Neural cell (in vitro differentiated cells): ENCODE measurements at regions not wholly inside any gene's neighbourhood (a gene's known extent, or its start where the extent isn't known, plus 50 kb on each side); places are given as distances from the start of the nearest gene placed in this dataset.

Source experiments
- H2AFZ ChIP-seq: fragments of 200-600, 300-800 bp; sonication (generic), shearing (Covaris generic); 2 replicates; pipeline ENCODE4 v1.6.0; 2014; ENCODE audit warnings: low read depth, mild to moderate bottlenecking, antibody characterized with exemption, low read length, moderate library complexity
- H3F3A ChIP-seq: fragments of 200-600 bp; shearing (Covaris generic); 2 replicates; pipeline ENCODE4 v1.6.1; 2016; ENCODE audit warnings: mild to moderate bottlenecking, moderate library complexity, mixed read lengths, antibody characterized with exemption, low read length; ENCODE audit not compliant: insufficient read depth, poor library complexity, severe bottlenecking
- H3K27ac ChIP-seq: fragments of 200-600, 300-800 bp; sonication (generic), shearing (Covaris generic); 2 replicates; pipeline ENCODE4 v1.5.1; 2014; ENCODE audit warnings: mild to moderate bottlenecking, low read length, moderate library complexity
- H3K27me3 ChIP-seq: fragments of 300-800, 200-600 bp; sonication (generic), shearing (Covaris generic); 2 replicates; pipeline ENCODE4 v1.6.0; 2014; ENCODE audit warnings: mild to moderate bottlenecking, low read depth, low read length, moderate library complexity; ENCODE audit not compliant: insufficient read depth
- H3K36me3 ChIP-seq: fragments of 300-800, 200-600 bp; sonication (generic), shearing (Covaris generic); 2 replicates; pipeline ENCODE4 v1.5.1; 2014; ENCODE audit warnings: mild to moderate bottlenecking, antibody characterized with exemption, low read length, moderate library complexity; ENCODE audit not compliant: insufficient read depth
- H3K4me2 ChIP-seq: fragments of 300-800, 200-600 bp; sonication (generic), shearing (Covaris generic); 2 replicates; pipeline ENCODE4 v1.6.0; 2014; ENCODE audit warnings: mild to moderate bottlenecking, low read length
- H3K4me3 ChIP-seq: fragments of 300-800, 200-600 bp; sonication (generic), shearing (Covaris generic); 2 replicates; pipeline ENCODE4 v1.5.1; 2014; ENCODE audit warnings: mild to moderate bottlenecking, low read length, moderate library complexity
- H3K79me2 ChIP-seq: fragments of 200-600 bp; shearing (Covaris generic); replicated peaks from 2 replicates; pipeline ENCODE4 v1.6.0; 2014; ENCODE audit warnings: mild to moderate bottlenecking, low read length, moderate library complexity; ENCODE audit not compliant: insufficient read depth
- H3K9ac ChIP-seq: fragments of 300-800, 200-600 bp; sonication (generic), shearing (Covaris generic); 2 replicates; pipeline ENCODE4 v1.6.1; 2016; ENCODE audit warnings: mild to moderate bottlenecking, low read length, mixed read lengths
- H3K9me2 ChIP-seq: fragments of 200-600 bp; shearing (Covaris generic); 2 replicates; pipeline ENCODE4 v1.6.1; 2016; ENCODE audit warnings: mild to moderate bottlenecking, low read length, mixed read lengths; ENCODE audit not compliant: insufficient read depth
- H3K9me3 ChIP-seq: fragments of 200-600, 300-800 bp; sonication (generic), shearing (Covaris generic); 2 replicates; pipeline ENCODE4 v1.6.1; 2016; ENCODE audit warnings: mild to moderate bottlenecking, mixed run types, low read length, moderate library complexity, mixed read lengths
- H4K20me1 ChIP-seq: fragments of 200-600 bp; shearing (Covaris generic); 2 replicates; pipeline ENCODE4 v1.6.1; 2016; ENCODE audit warnings: mild to moderate bottlenecking, mixed run types; ENCODE audit not compliant: insufficient read depth
- EP300 ChIP-seq: fragments of 450-650 bp; conservative IDR thresholded peaks from 2 replicates; pipeline ENCODE4 v1.6.1; 2014; ENCODE audit warnings: antibody characterized with exemption, mild to moderate bottlenecking, moderate library complexity; ENCODE audit not compliant: poor library complexity, severe bottlenecking
- EZH2 ChIP-seq: fragments of 200-600, 300-800 bp; shearing (Covaris generic), sonication (generic); IDR thresholded peaks from 2 replicates; pipeline ENCODE4 v1.6.1; 2014; ENCODE audit warnings: antibody characterized with exemption, low read length, borderline replicate concordance, mild to moderate bottlenecking; ENCODE audit not compliant: insufficient read depth, poor library complexity, severe bottlenecking
- MXI1 ChIP-seq: fragments of 450-650 bp; conservative IDR thresholded peaks from 2 replicates; pipeline ENCODE4 v1.6.1; 2014; ENCODE audit warnings: antibody characterized with exemption, mild to moderate bottlenecking; ENCODE audit not compliant: poor library complexity, severe bottlenecking
- POLR2AphosphoS5 ChIP-seq: IDR thresholded peaks from 2 replicates; pipeline ENCODE4 v1.6.1; 2012
- RAD21 ChIP-seq: fragments of 450-650 bp; conservative IDR thresholded peaks from 2 replicates; pipeline ENCODE4 v1.6.1; 2014; ENCODE audit warnings: antibody characterized with exemption, mild to moderate bottlenecking, moderate library complexity
- SMC3 ChIP-seq: fragments of 450-650 bp; conservative IDR thresholded peaks from 2 replicates; pipeline ENCODE4 v1.6.1; 2014; ENCODE audit warnings: antibody characterized with exemption, mild to moderate bottlenecking, moderate library complexity; ENCODE audit not compliant: poor library complexity
- TAF1 ChIP-seq: IDR thresholded peaks from 2 replicates; pipeline ENCODE4 v1.6.1; 2012; ENCODE audit warnings: low read depth
- TF ChIP-seq, protein P1 (sequence below): IDR thresholded peaks from 2 replicates; pipeline ENCODE4 v1.6.1; 2012; ENCODE audit warnings: borderline replicate concordance
- TF ChIP-seq, protein P2 (sequence below): fragments of 450-650 bp; IDR thresholded peaks from 2 replicates; pipeline ENCODE4 v1.5.1; 2014; ENCODE audit warnings: antibody characterized with exemption, mild to moderate bottlenecking, moderate library complexity; ENCODE audit not compliant: poor library complexity, severe bottlenecking

DNA sequence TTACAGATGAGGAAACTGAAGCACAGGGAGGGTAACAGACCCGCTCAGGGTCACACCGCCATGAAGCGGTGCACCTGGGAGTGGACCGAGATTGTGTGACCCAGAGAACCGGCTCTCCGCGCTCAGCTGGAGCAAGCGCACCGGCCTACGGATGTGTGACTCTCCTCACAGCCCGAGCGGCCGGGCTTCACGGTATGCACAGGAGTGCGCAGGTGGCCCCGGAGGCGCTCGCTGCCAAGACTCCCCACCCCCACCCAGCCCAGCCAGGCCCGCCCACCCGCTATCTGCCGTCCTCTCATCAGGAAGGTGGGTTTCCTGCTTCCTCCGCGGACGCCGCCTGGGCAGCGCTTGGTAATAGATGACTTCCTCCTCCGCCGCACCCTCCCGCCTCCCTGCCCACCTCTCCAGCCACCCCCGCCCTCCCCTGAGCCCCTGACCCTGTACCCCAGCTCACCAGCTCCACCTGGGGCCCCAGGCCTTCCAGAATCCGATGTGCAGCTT lies 110.7 kb downstream of the NCOR2 start:
- Histone ChIP-seq H3K36me3 (no peaks in the 10 kb centered on the region), H3K9ac (no peak overlapping the region), H3K9me3 (no peaks in the 10 kb centered on the region), H2AFZ (no peak overlapping the region), H3K79me2 (no peaks in the 10 kb centered on the region), H3K4me3 (no peak overlapping the region), H3K9me2 (no peaks in the 10 kb centered on the region), H3K27me3 (no peaks in the 10 kb centered on the region), H3F3A (no peaks in the 10 kb centered on the region), H4K20me1 (no peaks in the 10 kb centered on the region), H3K27ac (no peak overlapping the region), H3K4me2 (no peak overlapping the region)
- TF ChIP-seq EZH2 (no peak), EP300 (no peak), SMC3 (no peak), MXI1 (no peak), POLR2AphosphoS5 (no peak), TAF1 (no peak), RAD21 (no peak)
- TF ChIP-seq, protein P1, sequence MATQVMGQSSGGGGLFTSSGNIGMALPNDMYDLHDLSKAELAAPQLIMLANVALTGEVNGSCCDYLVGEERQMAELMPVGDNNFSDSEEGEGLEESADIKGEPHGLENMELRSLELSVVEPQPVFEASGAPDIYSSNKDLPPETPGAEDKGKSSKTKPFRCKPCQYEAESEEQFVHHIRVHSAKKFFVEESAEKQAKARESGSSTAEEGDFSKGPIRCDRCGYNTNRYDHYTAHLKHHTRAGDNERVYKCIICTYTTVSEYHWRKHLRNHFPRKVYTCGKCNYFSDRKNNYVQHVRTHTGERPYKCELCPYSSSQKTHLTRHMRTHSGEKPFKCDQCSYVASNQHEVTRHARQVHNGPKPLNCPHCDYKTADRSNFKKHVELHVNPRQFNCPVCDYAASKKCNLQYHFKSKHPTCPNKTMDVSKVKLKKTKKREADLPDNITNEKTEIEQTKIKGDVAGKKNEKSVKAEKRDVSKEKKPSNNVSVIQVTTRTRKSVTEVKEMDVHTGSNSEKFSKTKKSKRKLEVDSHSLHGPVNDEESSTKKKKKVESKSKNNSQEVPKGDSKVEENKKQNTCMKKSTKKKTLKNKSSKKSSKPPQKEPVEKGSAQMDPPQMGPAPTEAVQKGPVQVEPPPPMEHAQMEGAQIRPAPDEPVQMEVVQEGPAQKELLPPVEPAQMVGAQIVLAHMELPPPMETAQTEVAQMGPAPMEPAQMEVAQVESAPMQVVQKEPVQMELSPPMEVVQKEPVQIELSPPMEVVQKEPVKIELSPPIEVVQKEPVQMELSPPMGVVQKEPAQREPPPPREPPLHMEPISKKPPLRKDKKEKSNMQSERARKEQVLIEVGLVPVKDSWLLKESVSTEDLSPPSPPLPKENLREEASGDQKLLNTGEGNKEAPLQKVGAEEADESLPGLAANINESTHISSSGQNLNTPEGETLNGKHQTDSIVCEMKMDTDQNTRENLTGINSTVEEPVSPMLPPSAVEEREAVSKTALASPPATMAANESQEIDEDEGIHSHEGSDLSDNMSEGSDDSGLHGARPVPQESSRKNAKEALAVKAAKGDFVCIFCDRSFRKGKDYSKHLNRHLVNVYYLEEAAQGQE: no peak
- TF ChIP-seq, protein P2, sequence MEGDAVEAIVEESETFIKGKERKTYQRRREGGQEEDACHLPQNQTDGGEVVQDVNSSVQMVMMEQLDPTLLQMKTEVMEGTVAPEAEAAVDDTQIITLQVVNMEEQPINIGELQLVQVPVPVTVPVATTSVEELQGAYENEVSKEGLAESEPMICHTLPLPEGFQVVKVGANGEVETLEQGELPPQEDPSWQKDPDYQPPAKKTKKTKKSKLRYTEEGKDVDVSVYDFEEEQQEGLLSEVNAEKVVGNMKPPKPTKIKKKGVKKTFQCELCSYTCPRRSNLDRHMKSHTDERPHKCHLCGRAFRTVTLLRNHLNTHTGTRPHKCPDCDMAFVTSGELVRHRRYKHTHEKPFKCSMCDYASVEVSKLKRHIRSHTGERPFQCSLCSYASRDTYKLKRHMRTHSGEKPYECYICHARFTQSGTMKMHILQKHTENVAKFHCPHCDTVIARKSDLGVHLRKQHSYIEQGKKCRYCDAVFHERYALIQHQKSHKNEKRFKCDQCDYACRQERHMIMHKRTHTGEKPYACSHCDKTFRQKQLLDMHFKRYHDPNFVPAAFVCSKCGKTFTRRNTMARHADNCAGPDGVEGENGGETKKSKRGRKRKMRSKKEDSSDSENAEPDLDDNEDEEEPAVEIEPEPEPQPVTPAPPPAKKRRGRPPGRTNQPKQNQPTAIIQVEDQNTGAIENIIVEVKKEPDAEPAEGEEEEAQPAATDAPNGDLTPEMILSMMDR: no peak

- H3F3A ChIP-seq: no peaks in the 10 kb centered on the region
- no peaks in the 10 kb centered on the region for H3K9me3 ChIP-seq
- no peak overlapping the region for H3K4me2 ChIP-seq
- TF ChIP-seq, protein P1: no peak
- TF ChIP-seq MXI1 (no peak), RAD21 (no peak), EZH2 (no peak), SMC3 (no peak)
- TF ChIP-seq, protein P2: no peak
- no peak overlapping the region for H3K4me3 ChIP-seq
- H3K79me2 ChIP-seq: no peaks in the 10 kb centered on the region
- H4K20me1 ChIP-seq: no peaks in the 10 kb centered on the region
- H3K9me2 ChIP-seq: no peaks in the 10 kb centered on the region
- no peaks in the 10 kb centered on the region for H3K27me3 ChIP-seq
- no peak overlapping the region for H3K27ac ChIP-seq
- H3K36me3 ChIP-seq: no peaks in the 10 kb centered on the region
- no peak overlapping the region for H2AFZ ChIP-seq
- no peak overlapping the region for H3K9ac ChIP-seq
Observed at GRCh38 chr12:124456133-124456651, 111.2 kb downstream of the NCOR2 start.
